ENCODE measurements at regions not wholly inside any gene's neighbourhood (a gene's known extent, or its start where the extent isn't known, plus 50 kb on each side); places are given as distances from the start of the nearest gene placed in this dataset.

GRCh38 chr3:144521131-144521530, 549.5 kb downstream of the DIPK2A start:
- no peaks in the 10 kb centered on the region for H3K9me3 Mint-ChIP-seq (ENCODE audit: low read depth)
- H3K36me3 Mint-ChIP-seq (ENCODE audit: low read depth), result no peaks in the 10 kb centered on the region
- H3K4me1 Mint-ChIP-seq, result no peaks in the 10 kb centered on the region
- ChIA-PET CTCF (no interaction called here), POLR2A (no interaction called here)
- H3K4me3 Mint-ChIP-seq, result no peak overlapping the region
- ATAC-seq, result no peak
- DNase-seq, result no peak
- intact Hi-C loops (cut with DNase I, micrococcal nuclease), result no loop called here
- H3K27ac Mint-ChIP-seq, result no peak overlapping the region
- peaks cover 9% of the 10 kb centered on the region for H3K27me3 Mint-ChIP-seq

GRCh38 chr3:144522456-144522855, 550.8 kb downstream of the DIPK2A start:
- Mint-ChIP-seq H3K4me1 (no peaks in the 10 kb centered on the region), H3K4me3 (no peak overlapping the region)

DNA sequence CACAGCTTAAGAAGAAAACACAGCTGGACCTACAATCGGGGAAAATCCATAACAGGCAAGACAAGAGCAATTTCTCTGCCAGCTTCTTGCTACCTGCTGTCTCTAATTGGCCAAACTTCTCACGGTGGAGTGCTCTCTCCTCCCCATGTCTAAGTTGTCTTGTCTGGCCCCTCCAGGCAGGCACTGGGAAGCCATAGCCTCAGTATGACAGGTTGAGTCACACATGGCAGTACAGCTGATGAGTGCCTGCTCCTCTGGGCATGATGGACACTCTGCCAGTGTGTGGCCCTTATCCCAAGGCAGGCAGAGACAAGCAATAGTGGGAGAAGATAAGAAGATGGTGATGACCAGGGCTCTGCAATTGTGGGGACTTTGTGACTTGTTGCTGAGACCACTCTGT, 551.8 kb downstream of the DIPK2A start:
- intact Hi-C loops (cut with DNase I, micrococcal nuclease), result no loop called here
- H3K9me3 Mint-ChIP-seq (ENCODE audit: low read depth), result no peaks in the 10 kb centered on the region
- no peaks in the 10 kb centered on the region for H3K36me3 Mint-ChIP-seq (ENCODE audit: low read depth)
- H3K4me1 Mint-ChIP-seq, result no peaks in the 10 kb centered on the region
- H3K27me3 Mint-ChIP-seq, result peaks cover 4% of the 10 kb centered on the region
- CTCF ChIA-PET, result interaction anchor here (0.6 to 1.2 kb wide), 2 partner anchors 13 to 1723 kb away, joined by 3 read pairs; no protein-coding TSS in a partner anchor
- ATAC-seq, result no peak
- DNase-seq, result no peak
- no peak overlapping the region for H3K27ac Mint-ChIP-seq
- no peak overlapping the region for H3K4me3 Mint-ChIP-seq
- POLR2A ChIA-PET, result no interaction called here

More at GRCh38 chr3:144522456-144522855, 550.8 kb downstream of the DIPK2A start:
- H3K27ac Mint-ChIP-seq, result no peak overlapping the region
- ATAC-seq (no peak), DNase-seq (no peak)
- peaks cover 7% of the 10 kb centered on the region for H3K27me3 Mint-ChIP-seq
- POLR2A ChIA-PET, result no interaction called here
- no peaks in the 10 kb centered on the region for H3K9me3 Mint-ChIP-seq (ENCODE audit: low read depth)
- CTCF ChIA-PET, result no interaction called here
- intact Hi-C loops (cut with DNase I, micrococcal nuclease), result no loop called here
- H3K36me3 Mint-ChIP-seq (ENCODE audit: low read depth), result no peaks in the 10 kb centered on the region

GRCh38 chr3:144524531-144524930, 552.9 kb downstream of the DIPK2A start:
- Mint-ChIP-seq H3K4me1 (no peaks in the 10 kb centered on the region), H3K9me3 (ENCODE audit: low read depth) (no peaks in the 10 kb centered on the region), H3K36me3 (ENCODE audit: low read depth) (no peaks in the 10 kb centered on the region), H3K4me3 (no peak overlapping the region), H3K27ac (no peak overlapping the region), H3K27me3 (peaks cover 4% of the 10 kb centered on the region)
- intact Hi-C loops (cut with DNase I, micrococcal nuclease), result no loop called here
- ATAC-seq (no peak), DNase-seq (no peak)
- ChIA-PET CTCF (no interaction called here), POLR2A (no interaction called here)

GRCh38 chr3:144529566-144529965, 557.9 kb downstream of the DIPK2A start:
- Mint-ChIP-seq H3K4me1 (no peaks in the 10 kb centered on the region), H3K27ac (no peak overlapping the region), H3K9me3 (ENCODE audit: low read depth) (no peaks in the 10 kb centered on the region), H3K4me3 (no peak overlapping the region), H3K27me3 (peaks cover 2% of the 10 kb centered on the region), H3K36me3 (ENCODE audit: low read depth) (no peaks in the 10 kb centered on the region)
- ATAC-seq, result no peak
- ChIA-PET POLR2A (no interaction called here), CTCF (no interaction called here)
- no peak for DNase-seq
- intact Hi-C loops (cut with DNase I, micrococcal nuclease), result no loop called here

GRCh38 chr3:144544871-144545270, 573.2 kb downstream of the DIPK2A start:
- DNase-seq (no peak), ATAC-seq (no peak)
- Mint-ChIP-seq H3K36me3 (ENCODE audit: low read depth) (no peaks in the 10 kb centered on the region), H3K4me3 (no peak overlapping the region), H3K4me1 (no peaks in the 10 kb centered on the region), H3K27me3 (no peaks in the 10 kb centered on the region), H3K27ac (no peak overlapping the region), H3K9me3 (ENCODE audit: low read depth) (no peaks in the 10 kb centered on the region)
- POLR2A ChIA-PET, result no interaction called here
- CTCF ChIA-PET, result no interaction called here
- intact Hi-C loops (cut with DNase I, micrococcal nuclease), result no loop called here

GRCh38 chr3:144546539-144546938, 574.9 kb downstream of the DIPK2A start:
- Mint-ChIP-seq H3K4me3 (no peak overlapping the region), H3K27me3 (no peaks in the 10 kb centered on the region), H3K4me1 (no peaks in the 10 kb centered on the region), H3K36me3 (ENCODE audit: low read depth) (no peaks in the 10 kb centered on the region), H3K27ac (no peak overlapping the region), H3K9me3 (ENCODE audit: low read depth) (no peaks in the 10 kb centered on the region)
- POLR2A ChIA-PET, result no interaction called here
- CTCF ChIA-PET, result interaction anchor here (0.9 kb wide), 1 partner anchor 19 kb away, joined by 3 read pairs; no protein-coding TSS in a partner anchor
- no peak for ATAC-seq
- no peak for DNase-seq
- intact Hi-C loops (cut with DNase I, micrococcal nuclease), result no loop called here

GRCh38 chr3:144548346-144548745, 576.7 kb downstream of the DIPK2A start:
- Mint-ChIP-seq H3K4me1 (no peaks in the 10 kb centered on the region), H3K27me3 (no peaks in the 10 kb centered on the region), H3K36me3 (ENCODE audit: low read depth) (no peaks in the 10 kb centered on the region), H3K4me3 (no peak overlapping the region), H3K27ac (no peak overlapping the region), H3K9me3 (ENCODE audit: low read depth) (no peaks in the 10 kb centered on the region)
- intact Hi-C loops (cut with DNase I, micrococcal nuclease), result no loop called here
- POLR2A ChIA-PET, result no interaction called here
- CTCF ChIA-PET, result no interaction called here
- ATAC-seq (no peak), DNase-seq (no peak)

GRCh38 chr3:144549166-144549565, 577.5 kb downstream of the DIPK2A start:
- no peak for DNase-seq
- Mint-ChIP-seq H3K9me3 (ENCODE audit: low read depth) (no peaks in the 10 kb centered on the region), H3K4me1 (no peaks in the 10 kb centered on the region), H3K27ac (no peak overlapping the region), H3K27me3 (no peaks in the 10 kb centered on the region), H3K4me3 (no peak overlapping the region), H3K36me3 (ENCODE audit: low read depth) (no peaks in the 10 kb centered on the region)
- CTCF ChIA-PET, result no interaction called here
- ATAC-seq, result no peak
- POLR2A ChIA-PET, result no interaction called here
- intact Hi-C loops (cut with DNase I, micrococcal nuclease), result no loop called here

DNA sequence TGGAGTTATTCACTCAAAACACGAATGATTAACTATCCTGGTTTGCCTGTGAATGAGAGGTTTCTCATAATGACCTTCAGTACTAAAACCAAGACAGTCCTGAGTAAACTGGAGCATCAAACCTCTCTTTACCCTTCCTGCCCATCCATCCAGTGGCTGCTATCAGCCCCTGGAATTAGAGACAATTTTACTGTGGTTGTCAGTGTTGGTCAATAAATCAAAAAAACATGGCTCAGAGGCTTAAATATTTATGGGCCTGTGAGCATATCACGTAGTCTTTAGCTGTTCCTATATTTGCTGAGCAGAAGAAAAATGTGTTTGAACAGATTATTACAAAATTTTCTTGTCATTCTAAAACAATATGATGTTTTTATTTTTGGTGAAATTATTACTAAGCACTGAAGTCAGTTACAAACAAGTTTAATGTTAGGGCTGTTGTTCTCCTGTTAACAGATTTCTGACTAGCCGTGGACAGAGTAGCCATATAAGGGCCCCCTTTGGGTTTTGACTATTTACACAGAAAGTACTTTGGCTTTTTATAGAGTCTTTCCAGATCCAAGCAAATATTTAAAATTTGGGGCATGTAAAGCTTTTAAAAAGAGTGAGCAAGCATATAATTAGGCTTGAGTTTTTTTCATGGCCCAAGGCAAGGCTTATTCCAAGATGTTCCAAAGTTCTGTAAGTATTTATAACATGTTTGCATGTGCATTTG, 580.9 kb downstream of the DIPK2A start:
- Mint-ChIP-seq H3K27ac (no peak overlapping the region), H3K36me3 (ENCODE audit: low read depth) (no peaks in the 10 kb centered on the region), H3K27me3 (peaks cover 2% of the 10 kb centered on the region), H3K9me3 (ENCODE audit: low read depth) (no peaks in the 10 kb centered on the region), H3K4me1 (no peaks in the 10 kb centered on the region), H3K4me3 (no peak overlapping the region)
- ChIA-PET CTCF (interaction anchor here (0.6 kb wide), 1 partner anchor 165 kb away, joined by 3 read pairs; no protein-coding TSS in a partner anchor), POLR2A (no interaction called here)
- ATAC-seq (no peak), DNase-seq (no peak)
- intact Hi-C loops (cut with DNase I, micrococcal nuclease), result no loop called here

DNA sequence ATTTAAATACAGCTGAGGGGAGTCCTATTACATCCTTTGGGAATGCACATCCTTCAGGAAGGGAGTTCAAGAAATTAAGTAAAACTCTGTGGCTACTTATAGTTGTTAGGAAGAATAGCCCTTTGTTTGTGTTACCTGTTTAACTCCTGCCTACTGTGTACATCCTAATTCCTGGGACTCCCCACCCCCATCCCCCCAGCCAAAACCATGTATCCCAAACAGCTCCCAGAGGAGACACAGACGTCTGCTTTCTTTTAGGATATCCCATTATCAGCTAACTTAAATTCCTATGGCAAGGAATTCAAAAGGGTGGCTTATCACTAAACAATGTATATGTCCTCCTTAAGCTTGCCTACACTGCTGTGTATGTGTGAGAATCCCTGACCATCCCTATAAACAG, 581.7 kb downstream of the DIPK2A start:
- POLR2A ChIA-PET, result no interaction called here
- H3K27ac Mint-ChIP-seq, result no peak overlapping the region
- CTCF ChIA-PET, result no interaction called here
- H3K27me3 Mint-ChIP-seq, result peaks cover 2% of the 10 kb centered on the region
- no peak overlapping the region for H3K4me3 Mint-ChIP-seq
- no peaks in the 10 kb centered on the region for H3K36me3 Mint-ChIP-seq (ENCODE audit: low read depth)
- no peaks in the 10 kb centered on the region for H3K4me1 Mint-ChIP-seq
- intact Hi-C loops (cut with DNase I, micrococcal nuclease), result no loop called here
- H3K9me3 Mint-ChIP-seq (ENCODE audit: low read depth), result no peaks in the 10 kb centered on the region
- DNase-seq (no peak), ATAC-seq (no peak)

GRCh38 chr3:144554889-144555288, 583.3 kb downstream of the DIPK2A start:
- Mint-ChIP-seq H3K27me3 (peaks cover 2% of the 10 kb centered on the region), H3K36me3 (ENCODE audit: low read depth) (no peaks in the 10 kb centered on the region), H3K4me3 (no peak overlapping the region), H3K9me3 (ENCODE audit: low read depth) (no peaks in the 10 kb centered on the region), H3K4me1 (no peaks in the 10 kb centered on the region), H3K27ac (no peak overlapping the region)
- intact Hi-C loops (cut with DNase I, micrococcal nuclease), result no loop called here
- CTCF ChIA-PET, result no interaction called here
- no peak for ATAC-seq
- POLR2A ChIA-PET, result no interaction called here
- no peak for DNase-seq

DNA sequence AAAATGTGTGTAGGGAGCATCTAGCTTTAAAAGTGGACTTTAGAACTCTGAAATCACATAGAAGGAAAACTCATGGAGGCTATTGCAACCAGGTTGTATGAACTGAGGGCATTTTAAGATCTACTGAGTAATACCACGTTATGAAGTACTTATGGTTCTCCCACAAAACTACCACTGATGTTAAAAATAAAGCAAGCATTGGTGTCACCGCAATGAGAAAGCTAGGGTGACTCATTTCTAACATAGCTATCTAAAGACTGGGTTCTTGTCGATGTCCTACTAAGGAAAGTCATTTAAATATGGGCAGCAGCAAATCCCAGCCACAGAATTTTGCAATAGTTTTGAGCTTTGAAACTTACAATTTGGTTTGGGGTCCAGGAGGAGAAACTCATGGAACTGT, 584.8 kb downstream of the DIPK2A start:
- CTCF ChIA-PET, result no interaction called here
- H3K9me3 Mint-ChIP-seq (ENCODE audit: low read depth), result no peaks in the 10 kb centered on the region
- POLR2A ChIA-PET, result no interaction called here

More for the DNA sequence above, 584.8 kb downstream of the DIPK2A start:
- peaks cover 7% of the 10 kb centered on the region for H3K27me3 Mint-ChIP-seq
- H3K4me3 Mint-ChIP-seq, result no peak overlapping the region
- H3K36me3 Mint-ChIP-seq (ENCODE audit: low read depth), result no peaks in the 10 kb centered on the region
- no peak for DNase-seq
- H3K27ac Mint-ChIP-seq, result no peak overlapping the region
- no peaks in the 10 kb centered on the region for H3K4me1 Mint-ChIP-seq
- intact Hi-C loops (cut with DNase I, micrococcal nuclease), result no loop called here
- no peak for ATAC-seq

All from activated CD4-positive, alpha-beta T cell treated with anti-CD3 and anti-CD28 coated beads for 36 hours (primary cell).